PC-3 (cell line): ENCODE measurements at regions not wholly inside any gene's neighbourhood (a gene's known extent, or its start where the extent isn't known, plus 50 kb on each side); places are given as distances from the start of the nearest gene placed in this dataset.

Experiments
- ATAC-seq: fragments of 200-7000 bp; cut with Tn5 transposase; 2 replicates; pipeline ENCODE4 v1.9.1; 2020; ENCODE audit warnings: mild to moderate bottlenecking, moderate library complexity
- BruUV-seq: library from RNA; stranded (reverse); fragments of 400-500 nt; replicated peaks from 2 replicates; lab custom pipeline; 2021; lab: Mats Ljungman, UMichigan
- CTCF ChIA-PET: fragments of 300-600 bp; sonication (Branson Sonifier 250); formaldehyde crosslinking; loops from one replicate; lab custom pipeline; 2022; ENCODE audit warnings: antibody characterized with exemption; lab: Charles Lee
- POLR2A ChIA-PET: fragments of 300-600 bp; sonication (Branson Sonifier 250); formaldehyde crosslinking; loops from one replicate; lab custom pipeline; 2022; ENCODE audit warnings: antibody characterized with exemption; ENCODE audit not compliant: unreplicated experiment; lab: Charles Lee
- DNase-seq: peaks from one replicate; pipeline ENCODE4 v3.0.0-alpha.2; 2015
- H2AFZ ChIP-seq: fragments of 300-600 bp; sonication (generic); 2 replicates; pipeline ENCODE4 v1.6.0; 2016; ENCODE audit warnings: antibody characterized with exemption, low read length
- H3F3A ChIP-seq: fragments of 300-600 bp; sonication (generic); one replicate; pipeline ENCODE4 v1.6.0; 2017; ENCODE audit warnings: antibody characterized with exemption, low read length, control low read depth, mild to moderate bottlenecking; ENCODE audit not compliant: unreplicated experiment
- H3K27ac ChIP-seq: fragments of 300-600 bp; sonication (generic); 2 replicates; pipeline ENCODE4 v1.5.1; 2016; ENCODE audit warnings: mild to moderate bottlenecking, low read length
- H3K27me3 ChIP-seq: fragments of 300-600 bp; sonication (generic); 2 replicates; pipeline ENCODE4 v1.6.1; 2016; ENCODE audit warnings: low read length, mixed read lengths
- H3K36me3 ChIP-seq: fragments of 300-600 bp; sonication (generic); 2 replicates; pipeline ENCODE4 v1.6.1; 2016; ENCODE audit warnings: low read depth, mixed run types, low read length, mixed read lengths
- H3K4me1 ChIP-seq: fragments of 300-600 bp; sonication (generic); 2 replicates; pipeline ENCODE4 v1.5.1; 2016; ENCODE audit warnings: low read length; ENCODE audit not compliant: insufficient read depth
- H3K4me2 ChIP-seq: fragments of 300-600 bp; sonication (generic); 2 replicates; pipeline ENCODE4 v1.6.0; 2016; ENCODE audit warnings: low read length
- H3K4me3 ChIP-seq: fragments of 300-600 bp; sonication (generic); 2 replicates; pipeline ENCODE4 v1.5.1; 2016; ENCODE audit warnings: mild to moderate bottlenecking, low read length, mixed read lengths
- H3K79me2 ChIP-seq: fragments of 300-600 bp; sonication (generic); 2 replicates; pipeline ENCODE4 v1.6.1; 2017; ENCODE audit warnings: low read length, mixed read lengths
- H3K9ac ChIP-seq: fragments of 300-600 bp; sonication (generic); 2 replicates; pipeline ENCODE4 v1.6.0; 2016; ENCODE audit warnings: mild to moderate bottlenecking, low read length
- H3K9me2 ChIP-seq: fragments of 300-600 bp; sonication (generic); replicated peaks from 2 replicates; pipeline ENCODE4 v1.6.1; 2016; ENCODE audit warnings: mixed run types, low read length, mixed read lengths
- H3K9me3 ChIP-seq: fragments of 300-600 bp; sonication (generic); 2 replicates; pipeline ENCODE4 v1.6.1; 2016; ENCODE audit warnings: low read length, mixed read lengths
- H4K20me1 ChIP-seq: fragments of 300-600 bp; sonication (generic); 2 replicates; pipeline ENCODE4 v1.6.1; 2016; ENCODE audit warnings: low read length, mixed read lengths
- EZH2 ChIP-seq: fragments of 300-600 bp; sonication (generic); IDR thresholded peaks from one replicate; pipeline ENCODE4 v1.6.1; 2017; ENCODE audit warnings: antibody characterized with exemption, mild to moderate bottlenecking, low read length; ENCODE audit not compliant: unreplicated experiment
- EZH2phosphoT487 ChIP-seq: fragments of 300-600 bp; sonication (generic); IDR thresholded peaks from 2 replicates; pipeline ENCODE4 v1.6.1; 2018; ENCODE audit warnings: mild to moderate bottlenecking, antibody characterized with exemption, low read length, borderline replicate concordance
- intact Hi-C: fragments of 100-400 bp; cut with micrococcal nuclease; formaldehyde crosslinking; loops from 2 replicates; pipeline ENCODE4 v1.9.0; 2023
- TF ChIP-seq, protein P1 (sequence below): fragments of 300-600 bp; sonication (generic); conservative IDR thresholded peaks from 2 replicates; pipeline ENCODE4 v1.5.1; 2017; ENCODE audit warnings: antibody characterized with exemption, low read depth, mild to moderate bottlenecking, low read length

- Histone ChIP-seq H3K79me2 (no peaks in the 10 kb centered on the region), H3K27ac (no peak overlapping the region), H2AFZ (no peak overlapping the region), H4K20me1 (no peaks in the 10 kb centered on the region), H3K9ac (no peak overlapping the region), H3K9me2 (no peaks in the 10 kb centered on the region), H3K4me2 (no peak overlapping the region), H3K4me1 (no peaks in the 10 kb centered on the region), H3K4me3 (no peak overlapping the region), H3F3A (no peaks in the 10 kb centered on the region), H3K36me3 (no peaks in the 10 kb centered on the region), H3K9me3 (no peaks in the 10 kb centered on the region), H3K27me3 (peaks cover 3% of the 10 kb centered on the region; the same call in 1 of the 2 replicates)
- DNase-seq (no peak), ATAC-seq (no peak)
- CTCF ChIA-PET = no interaction called here
- intact Hi-C loops = loop anchor here (10.0 kb wide), 1 partner anchor 165 kb away; no protein-coding TSS in a partner anchor
- no TSS peak for BruUV-seq
- TF ChIP-seq, protein P1, sequence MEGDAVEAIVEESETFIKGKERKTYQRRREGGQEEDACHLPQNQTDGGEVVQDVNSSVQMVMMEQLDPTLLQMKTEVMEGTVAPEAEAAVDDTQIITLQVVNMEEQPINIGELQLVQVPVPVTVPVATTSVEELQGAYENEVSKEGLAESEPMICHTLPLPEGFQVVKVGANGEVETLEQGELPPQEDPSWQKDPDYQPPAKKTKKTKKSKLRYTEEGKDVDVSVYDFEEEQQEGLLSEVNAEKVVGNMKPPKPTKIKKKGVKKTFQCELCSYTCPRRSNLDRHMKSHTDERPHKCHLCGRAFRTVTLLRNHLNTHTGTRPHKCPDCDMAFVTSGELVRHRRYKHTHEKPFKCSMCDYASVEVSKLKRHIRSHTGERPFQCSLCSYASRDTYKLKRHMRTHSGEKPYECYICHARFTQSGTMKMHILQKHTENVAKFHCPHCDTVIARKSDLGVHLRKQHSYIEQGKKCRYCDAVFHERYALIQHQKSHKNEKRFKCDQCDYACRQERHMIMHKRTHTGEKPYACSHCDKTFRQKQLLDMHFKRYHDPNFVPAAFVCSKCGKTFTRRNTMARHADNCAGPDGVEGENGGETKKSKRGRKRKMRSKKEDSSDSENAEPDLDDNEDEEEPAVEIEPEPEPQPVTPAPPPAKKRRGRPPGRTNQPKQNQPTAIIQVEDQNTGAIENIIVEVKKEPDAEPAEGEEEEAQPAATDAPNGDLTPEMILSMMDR = no peak
- POLR2A ChIA-PET = no interaction called here
These were observed 116.2 kb upstream of the GPR26 start for GRCh38 chr10:123549761-123550454.

DNA sequence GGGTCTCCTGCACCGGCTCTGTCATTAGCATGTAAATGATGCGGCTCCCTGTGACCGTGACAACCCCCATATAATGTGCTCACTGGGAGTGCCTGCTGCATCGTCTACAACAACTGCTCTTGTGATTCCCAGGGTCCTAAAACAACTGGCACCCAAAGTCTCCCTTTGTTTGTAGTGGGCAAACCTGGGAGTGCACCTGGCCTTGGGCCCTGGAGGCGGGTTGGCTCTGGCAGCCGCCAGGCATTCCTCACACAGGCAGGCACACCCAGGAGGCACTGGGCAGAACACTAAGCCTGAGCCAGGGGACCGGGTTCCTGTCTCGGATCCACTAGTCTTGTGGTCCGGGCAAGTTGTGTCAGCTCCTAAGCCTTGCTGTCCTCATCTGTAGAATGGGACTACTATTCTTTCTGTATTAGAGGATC, 115.5 kb upstream of the GPR26 start:
- H3K4me2 ChIP-seq = no peak overlapping the region
- H3K27me3 ChIP-seq = peaks cover 5% of the 10 kb centered on the region; the same call in 1 of the 2 replicates
- no peaks in the 10 kb centered on the region for H3K4me1 ChIP-seq
- TF ChIP-seq EZH2 (no peak), EZH2phosphoT487 (no peak)
- TF ChIP-seq, protein P1 = no peak
- no peak overlapping the region for H2AFZ ChIP-seq
- POLR2A ChIA-PET = no interaction called here
- DNase-seq = no peak
- H3F3A ChIP-seq = no peaks in the 10 kb centered on the region
- H4K20me1 ChIP-seq = no peaks in the 10 kb centered on the region
- no peak overlapping the region for H3K9ac ChIP-seq
- no peaks in the 10 kb centered on the region for H3K9me2 ChIP-seq
- no peaks in the 10 kb centered on the region for H3K9me3 ChIP-seq
- H3K27ac ChIP-seq = no peak overlapping the region
- BruUV-seq = no TSS peak
- H3K4me3 ChIP-seq = no peak overlapping the region
- H3K36me3 ChIP-seq = no peaks in the 10 kb centered on the region
- no peaks in the 10 kb centered on the region for H3K79me2 ChIP-seq
- intact Hi-C loops = loop anchor here (10.0 kb wide), 1 partner anchor 166 kb away; no protein-coding TSS in a partner anchor
- CTCF ChIA-PET = no interaction called here
- ATAC-seq = no peak

GRCh38 chr10:123551259-123551658, 114.9 kb upstream of the GPR26 start:
- peaks cover 5% of the 10 kb centered on the region; the same call in 1 of the 2 replicates for H3K27me3 ChIP-seq
- intact Hi-C loops = loop anchor here (10.0 kb wide), 1 partner anchor 166 kb away; no protein-coding TSS in a partner anchor
- H3K27ac ChIP-seq = no peak overlapping the region
- H3K4me1 ChIP-seq = no peaks in the 10 kb centered on the region
- no peaks in the 10 kb centered on the region for H3K9me3 ChIP-seq
- H3K9ac ChIP-seq = no peak overlapping the region
- H3K79me2 ChIP-seq = no peaks in the 10 kb centered on the region
- BruUV-seq = no TSS peak
- H3K4me2 ChIP-seq = no peak overlapping the region
- ChIA-PET CTCF (no interaction called here), POLR2A (no interaction called here)
- no peak for ATAC-seq
- no peaks in the 10 kb centered on the region for H3K36me3 ChIP-seq
- TF ChIP-seq EZH2 (no peak), EZH2phosphoT487 (no peak)
- TF ChIP-seq, protein P1 = no peak
- no peak for DNase-seq
- no peak overlapping the region for H2AFZ ChIP-seq
- no peaks in the 10 kb centered on the region for H3F3A ChIP-seq
- no peak overlapping the region for H3K4me3 ChIP-seq
- no peaks in the 10 kb centered on the region for H3K9me2 ChIP-seq
- no peaks in the 10 kb centered on the region for H4K20me1 ChIP-seq
